ENCODE measurements at regions not wholly inside any gene's neighbourhood (a gene's known extent, or its start where the extent isn't known, plus 50 kb on each side); places are given as distances from the start of the nearest gene placed in this dataset.

DNA sequence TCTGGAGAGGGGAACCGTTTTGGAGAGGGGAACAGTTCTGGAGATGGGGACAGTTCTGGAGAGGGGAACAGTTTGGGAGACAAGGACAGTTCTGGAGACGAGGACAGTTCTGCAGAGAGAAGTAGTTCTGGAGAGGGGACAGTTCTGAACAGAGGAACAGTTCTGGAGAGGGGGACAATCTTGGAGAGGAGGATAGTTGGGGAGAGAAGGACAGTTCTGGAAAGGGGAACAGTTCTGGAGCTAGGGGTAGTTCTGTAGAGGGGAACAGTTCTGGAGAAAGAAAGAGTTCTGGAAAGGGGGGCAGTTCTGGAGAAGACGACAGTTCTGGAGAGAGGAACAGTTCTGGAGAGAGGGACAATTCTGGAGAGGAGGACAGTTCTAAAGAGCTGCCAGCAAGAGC, 745.9 kb downstream of the GALR1 start:
- DNase-seq: no peak

DNA sequence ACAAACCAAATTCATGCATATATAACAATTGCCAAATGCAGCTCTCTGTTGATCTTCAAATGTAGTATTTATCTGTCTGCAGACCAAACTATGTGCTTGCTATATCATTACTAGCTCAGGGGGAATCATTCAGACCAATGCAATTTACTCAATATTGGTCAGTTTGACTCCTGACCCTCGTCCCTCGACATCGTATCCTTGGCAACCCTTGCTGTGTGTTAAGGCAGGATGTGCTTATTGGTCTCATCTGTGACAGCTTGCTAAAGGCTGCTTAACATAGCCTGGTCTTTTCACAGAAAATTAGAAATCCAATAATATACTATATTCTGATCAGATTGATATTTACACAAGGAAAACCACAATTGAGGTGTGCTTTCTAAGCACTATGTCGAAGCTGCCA, 747.1 kb downstream of the GALR1 start:
- DNase-seq: no peak

DNA sequence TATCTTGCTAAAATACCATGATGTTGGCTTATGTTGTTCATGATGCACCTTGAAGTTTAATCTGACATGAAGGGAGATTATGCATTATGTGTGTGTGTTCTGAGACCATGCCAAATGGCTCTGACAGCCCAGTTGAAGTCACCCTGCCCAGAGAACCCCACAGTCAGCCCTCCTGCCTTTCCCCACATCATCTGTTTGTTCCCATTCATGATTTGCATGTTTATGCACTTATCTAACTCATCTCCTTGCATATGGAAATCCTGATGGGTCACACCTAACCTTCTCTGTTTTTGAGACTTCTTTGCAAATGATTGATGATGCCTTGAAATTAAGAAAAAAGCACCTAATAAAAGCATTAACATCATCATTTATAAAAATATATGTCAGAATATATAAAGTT, 752.2 kb downstream of the GALR1 start:
- no peak for DNase-seq

DNA sequence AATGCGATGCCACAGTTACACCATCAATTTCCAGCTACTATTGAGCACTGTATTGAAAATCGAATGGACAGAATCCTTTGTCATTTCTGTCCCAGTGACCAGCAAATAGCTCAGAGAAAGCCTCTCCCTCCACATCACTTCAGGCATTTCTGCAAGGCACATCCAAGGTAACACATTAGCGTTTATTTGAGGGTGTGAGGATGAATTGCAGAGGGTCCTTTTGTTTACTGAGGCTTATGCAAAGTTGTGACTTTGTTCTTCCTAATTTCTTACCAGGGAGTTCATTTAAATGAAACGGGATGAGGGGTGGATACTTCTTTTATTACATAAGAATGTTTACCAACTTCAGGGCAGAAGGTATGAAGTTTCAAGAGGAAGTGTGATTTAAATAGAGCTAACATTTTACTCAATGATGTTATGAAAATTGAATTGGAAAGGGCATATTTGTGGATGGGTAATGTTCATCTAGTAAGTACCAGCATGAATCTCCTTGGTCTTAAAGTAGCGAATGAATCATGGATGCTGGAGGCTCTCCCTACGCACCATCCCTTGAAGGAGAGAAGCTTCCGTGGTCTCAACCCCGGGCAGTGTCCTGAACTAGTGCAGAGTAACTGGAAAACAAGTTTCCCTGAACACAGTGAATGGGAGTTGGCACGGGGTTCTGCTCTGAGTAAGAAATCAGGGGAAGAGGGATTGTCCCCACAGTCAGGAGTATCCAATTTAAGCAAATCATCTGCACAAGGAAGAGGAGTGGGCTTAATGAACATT, 756.5 kb downstream of the GALR1 start:
- no peak for DNase-seq

DNA sequence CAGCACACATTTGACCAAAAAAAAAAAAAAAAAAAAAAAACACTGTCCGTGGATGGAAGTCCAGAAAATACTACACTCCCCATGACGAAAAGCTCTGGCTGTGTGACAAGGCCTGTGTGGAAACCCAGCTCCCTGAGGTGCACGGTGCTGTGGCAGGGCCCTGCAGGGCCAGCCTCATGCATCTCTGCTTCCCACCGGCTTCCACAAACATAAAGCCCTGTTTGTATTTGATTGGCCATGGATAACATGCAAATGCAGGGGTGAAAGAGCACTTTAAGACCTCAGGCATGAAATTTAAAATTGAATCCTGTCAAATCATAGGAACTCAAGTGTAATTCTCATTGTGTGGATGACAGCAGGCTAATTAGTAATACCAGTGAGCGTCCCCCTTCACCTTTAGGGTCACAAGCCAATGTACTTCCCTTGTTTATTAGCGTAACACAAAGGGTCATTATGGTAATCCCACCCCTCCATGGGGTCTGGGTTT, 757.2 kb downstream of the GALR1 start:
- no peak for DNase-seq

DNA sequence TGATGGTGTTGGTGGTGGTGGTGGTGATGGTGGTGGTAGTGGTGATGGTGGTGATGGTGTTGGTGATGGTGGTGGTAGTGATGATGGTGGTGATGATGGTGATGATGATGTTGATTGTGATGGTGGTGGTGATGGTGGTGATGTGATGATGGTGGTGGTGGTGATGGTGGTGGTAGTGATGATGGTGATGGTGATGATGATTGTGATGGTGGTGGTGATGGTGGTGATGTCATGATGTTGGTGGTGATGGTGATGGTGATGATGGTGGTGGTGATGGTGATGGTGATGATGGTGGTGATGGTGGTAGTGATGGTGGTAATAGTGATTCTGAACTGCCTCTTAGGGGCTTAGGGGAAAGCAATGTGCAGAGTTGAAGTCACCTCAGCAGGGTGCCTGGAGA, 760.7 kb downstream of the GALR1 start:
- DNase-seq: no peak

DNA sequence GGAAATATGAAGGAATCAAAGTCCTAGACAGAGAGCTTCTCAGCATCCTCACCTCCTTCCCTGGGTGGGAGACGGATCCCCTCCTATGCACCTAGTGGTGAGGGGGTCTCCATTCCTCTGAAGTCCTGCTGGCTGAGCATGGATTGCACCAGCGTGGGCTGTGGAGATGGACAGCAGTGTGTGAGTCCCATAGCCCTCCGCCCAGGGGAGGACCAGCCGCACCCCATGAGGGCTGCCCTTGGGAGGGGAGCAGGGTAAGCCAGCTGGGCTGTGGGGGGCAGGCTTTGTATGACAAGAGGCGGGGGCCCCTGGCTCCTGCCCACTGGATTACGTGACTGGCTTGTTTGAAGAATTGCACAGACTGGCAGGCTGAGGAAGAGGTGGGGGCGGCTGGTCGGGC, 768.2 kb downstream of the GALR1 start:
- no peak for DNase-seq

DNA sequence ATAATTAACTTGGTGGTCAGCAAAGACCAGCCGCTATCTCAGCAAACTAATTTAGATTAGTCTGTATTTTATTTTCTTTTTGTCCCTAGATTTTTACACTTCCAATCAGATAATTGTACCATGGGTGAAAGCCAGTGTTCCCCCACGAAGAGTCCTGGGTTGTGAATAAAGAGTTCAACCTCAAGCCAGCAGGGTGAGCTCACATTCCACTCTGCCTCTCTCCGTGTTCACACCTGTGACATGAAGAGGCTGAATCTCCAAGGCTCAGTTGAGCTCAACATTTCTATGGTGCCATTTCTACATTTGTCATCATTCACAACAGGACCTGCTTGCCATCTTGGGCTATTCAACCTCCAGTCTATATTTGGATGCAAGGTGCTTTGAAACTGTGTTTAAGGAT, 771.5 kb downstream of the GALR1 start:
- no peak for DNase-seq

DNA sequence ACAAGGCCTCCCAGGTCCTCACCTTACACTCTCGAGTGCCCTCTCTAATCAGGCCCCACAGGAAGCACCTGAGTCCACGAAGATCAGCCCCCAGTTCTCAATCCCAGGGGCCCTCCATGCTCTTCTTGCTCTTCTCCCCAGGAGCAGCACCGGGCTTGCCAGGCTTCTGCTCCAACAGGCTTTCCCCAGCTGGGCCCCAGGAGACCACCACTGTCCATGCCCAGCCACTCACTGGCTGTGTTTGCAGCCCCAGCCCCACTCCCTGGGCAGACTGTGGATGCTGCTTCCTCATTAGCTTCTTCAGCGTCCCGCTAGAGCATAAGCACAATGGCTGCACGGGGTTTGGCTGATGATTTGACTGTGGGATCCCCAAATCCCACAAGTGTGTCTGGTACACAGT, 781.9 kb downstream of the GALR1 start:
- DNase-seq: no peak

DNA sequence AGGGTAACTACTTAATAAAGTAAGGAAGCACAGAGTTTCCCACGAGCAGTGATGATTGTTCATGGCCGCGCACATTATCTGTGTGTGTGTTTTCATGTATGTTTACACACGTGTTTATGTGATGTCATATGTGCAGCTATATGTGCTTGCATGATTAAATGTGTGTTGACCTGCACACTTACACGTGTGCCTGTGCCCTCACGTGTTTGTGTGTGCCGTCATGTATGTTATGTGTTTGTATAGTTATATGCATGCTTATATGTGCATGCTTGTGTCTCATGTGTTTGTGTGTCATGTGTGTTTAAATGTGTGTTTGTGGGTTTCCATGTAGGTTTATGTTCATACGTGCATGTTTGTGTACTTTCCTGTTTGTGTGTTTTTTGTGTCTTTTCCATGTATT, 782.3 kb downstream of the GALR1 start:
- no peak for DNase-seq

DNA sequence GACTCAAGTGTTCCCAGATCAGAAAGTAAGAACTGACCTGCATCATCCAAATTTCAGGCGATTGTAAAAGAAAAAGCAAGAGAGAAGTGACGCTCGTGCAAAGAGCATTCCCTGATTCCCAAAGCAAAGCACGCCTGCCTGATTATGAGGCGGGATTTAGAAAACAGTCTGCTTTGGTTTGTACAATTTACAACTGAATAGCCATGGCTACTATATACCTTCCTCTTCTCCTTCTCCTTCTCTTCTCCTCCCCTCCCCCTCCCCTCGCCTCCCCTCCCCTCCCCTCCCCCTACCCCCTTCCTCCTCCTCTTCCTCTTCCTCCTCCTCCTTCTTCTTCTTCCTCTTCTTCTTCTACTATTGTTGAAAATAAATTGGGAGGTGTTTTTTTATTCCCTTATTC, 782.9 kb downstream of the GALR1 start:
- DNase-seq: no peak

DNA sequence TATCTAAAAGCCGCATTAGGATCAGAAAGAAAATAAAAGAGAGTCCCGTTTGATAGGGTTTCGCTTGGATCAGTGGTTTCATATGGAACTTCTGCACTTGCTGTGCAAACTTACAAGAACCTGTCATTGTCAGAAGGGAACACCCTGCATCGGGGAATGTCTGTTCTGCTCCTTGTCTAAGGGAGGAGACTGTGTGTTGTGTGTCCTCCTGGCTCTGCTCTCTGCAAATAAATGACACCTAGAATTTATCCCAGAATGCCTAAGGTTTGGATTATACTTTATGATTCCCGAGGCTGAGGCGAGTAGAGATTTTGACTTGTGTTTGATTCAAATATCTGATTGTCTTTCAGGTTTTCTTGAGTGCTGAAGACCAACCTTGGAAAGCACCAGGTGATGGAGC, 785.1 kb downstream of the GALR1 start:
- DNase-seq: no peak

DNA sequence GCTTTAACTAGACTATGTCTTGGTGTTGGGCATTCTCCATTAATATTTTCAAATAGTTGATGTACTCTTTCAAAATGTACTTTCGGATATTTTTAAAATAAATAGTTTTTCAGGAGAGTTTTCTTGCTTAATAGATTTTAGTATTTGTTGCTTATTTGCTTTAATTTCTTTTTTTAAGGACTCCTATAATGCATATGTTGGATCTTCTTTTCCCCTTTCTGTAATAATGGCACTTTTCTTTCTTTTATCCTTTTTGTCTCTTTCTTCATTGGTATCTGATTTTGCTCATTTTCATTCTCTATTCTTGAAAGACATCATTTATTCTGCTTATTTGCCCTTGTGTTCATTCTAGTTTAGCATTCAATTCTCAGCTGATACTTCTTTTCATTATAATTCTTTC, 791.6 kb downstream of the GALR1 start:
- DNase-seq: no peak

DNA sequence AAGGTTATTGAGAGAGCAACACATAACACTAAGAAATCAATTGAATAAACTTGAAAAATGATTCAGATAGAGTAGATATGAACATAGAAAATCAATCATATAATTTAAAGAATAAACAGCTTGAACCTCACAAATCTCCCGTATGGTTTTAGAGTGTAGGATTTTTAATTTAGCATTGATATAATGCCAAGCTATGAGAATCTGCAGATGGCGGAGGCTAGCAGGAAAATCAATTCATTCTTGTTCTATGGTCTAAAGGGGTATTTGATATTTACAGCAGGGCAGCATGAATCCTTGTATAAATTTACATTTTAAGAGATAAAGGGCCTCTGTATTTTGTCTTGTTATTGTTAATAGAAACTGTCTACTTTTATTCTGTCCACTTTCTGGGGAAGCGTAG, 797.0 kb downstream of the GALR1 start:
- DNase-seq: no peak

DNA sequence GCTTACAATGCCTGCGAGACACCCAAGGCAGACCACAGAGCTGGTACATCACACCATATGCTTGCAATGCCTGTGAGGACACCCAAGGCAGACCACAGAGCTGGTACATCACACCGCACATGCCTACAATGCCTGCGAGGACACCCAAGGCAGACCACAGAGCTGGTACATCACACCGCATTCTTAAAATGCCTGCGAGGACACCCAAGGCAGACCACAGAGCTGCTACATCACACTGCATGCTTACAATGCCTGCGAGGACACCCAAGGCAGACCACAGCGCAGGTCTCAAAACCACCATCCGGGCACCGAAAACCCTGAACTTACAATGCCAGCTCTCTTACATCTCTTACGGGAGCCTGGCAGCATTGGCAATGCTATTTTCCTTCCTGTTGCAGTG, 799.6 kb downstream of the GALR1 start:
- no peak for DNase-seq

DNA sequence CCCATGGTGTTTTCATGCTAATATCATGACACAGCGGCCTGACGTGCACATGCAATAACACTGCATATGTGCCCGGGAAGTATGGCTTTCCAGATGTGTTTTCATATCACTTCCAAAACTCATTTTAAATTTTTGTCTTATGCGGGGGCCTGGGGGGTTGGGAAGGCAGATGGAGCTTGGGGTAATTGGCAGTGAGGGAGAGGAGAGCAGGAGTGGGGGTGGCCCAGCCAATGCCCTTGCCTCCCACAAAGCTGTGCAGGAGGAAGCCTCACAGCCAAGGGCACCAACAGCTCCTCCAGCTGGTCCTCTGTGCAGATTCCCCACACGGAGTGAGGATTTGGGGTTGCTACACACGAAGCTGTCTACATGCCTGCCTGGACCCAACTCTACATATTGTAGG, 805.2 kb downstream of the GALR1 start:
- DNase-seq: no peak

DNA sequence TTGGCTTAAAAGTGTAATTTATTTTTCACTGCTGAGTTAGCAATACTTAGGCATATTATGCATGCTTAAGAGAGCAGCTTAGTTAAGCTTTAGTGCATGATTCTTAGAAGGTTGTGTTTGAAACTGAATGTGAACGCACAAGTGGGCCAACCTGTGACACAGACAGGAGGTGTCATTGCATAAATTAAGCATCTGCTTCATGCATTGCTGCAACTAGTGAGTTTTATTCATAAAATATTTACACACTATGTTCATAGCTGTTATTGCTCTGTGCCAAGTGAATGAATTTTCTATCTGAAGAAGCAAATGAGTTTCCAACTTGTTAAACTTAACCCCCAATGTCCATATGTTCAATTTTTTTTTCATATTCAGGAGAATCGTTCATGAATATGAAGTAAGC, 806.4 kb downstream of the GALR1 start:
- no peak for DNase-seq

DNA sequence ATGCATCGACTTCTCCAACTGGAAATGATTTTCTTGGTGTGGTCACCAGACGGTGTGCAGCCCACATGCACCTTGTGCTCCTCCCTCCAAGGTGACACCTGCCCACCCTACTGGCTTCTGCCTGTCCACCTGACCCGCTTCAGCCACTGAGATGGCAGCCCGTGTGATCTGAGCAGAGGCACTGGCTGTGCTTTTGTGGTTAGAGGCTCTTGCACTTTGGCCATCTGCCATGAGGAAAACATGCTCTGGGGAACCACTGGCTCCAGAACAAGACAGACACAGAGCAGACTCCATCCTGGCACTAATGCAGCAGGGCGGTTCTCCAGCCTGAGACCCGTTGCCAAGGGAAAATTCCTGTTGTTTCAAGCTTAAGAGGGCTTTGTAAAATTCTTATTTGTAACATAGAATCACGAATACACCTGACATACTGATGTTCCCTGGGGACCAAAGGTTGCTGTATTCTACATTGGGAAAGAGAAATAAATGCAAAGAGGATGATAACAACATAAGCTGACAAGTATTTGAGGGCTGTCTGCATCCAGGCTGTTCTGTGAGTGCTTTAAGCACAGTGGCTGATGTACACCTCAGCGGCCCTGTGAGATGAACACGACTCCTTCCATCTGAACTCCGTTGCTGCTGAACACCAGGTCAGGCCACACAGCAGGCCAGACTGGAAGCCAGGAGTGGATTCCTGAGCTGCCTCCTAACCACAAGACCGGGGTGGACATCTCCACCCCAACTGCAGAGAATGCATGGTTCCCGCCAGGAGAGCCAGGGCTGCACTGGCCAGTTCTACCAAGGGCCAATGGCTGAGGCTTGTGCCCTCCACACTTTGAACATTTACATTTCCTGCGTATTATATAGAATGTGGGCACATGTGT, 820.4 kb downstream of the GALR1 start:
- no peak for DNase-seq

DNA sequence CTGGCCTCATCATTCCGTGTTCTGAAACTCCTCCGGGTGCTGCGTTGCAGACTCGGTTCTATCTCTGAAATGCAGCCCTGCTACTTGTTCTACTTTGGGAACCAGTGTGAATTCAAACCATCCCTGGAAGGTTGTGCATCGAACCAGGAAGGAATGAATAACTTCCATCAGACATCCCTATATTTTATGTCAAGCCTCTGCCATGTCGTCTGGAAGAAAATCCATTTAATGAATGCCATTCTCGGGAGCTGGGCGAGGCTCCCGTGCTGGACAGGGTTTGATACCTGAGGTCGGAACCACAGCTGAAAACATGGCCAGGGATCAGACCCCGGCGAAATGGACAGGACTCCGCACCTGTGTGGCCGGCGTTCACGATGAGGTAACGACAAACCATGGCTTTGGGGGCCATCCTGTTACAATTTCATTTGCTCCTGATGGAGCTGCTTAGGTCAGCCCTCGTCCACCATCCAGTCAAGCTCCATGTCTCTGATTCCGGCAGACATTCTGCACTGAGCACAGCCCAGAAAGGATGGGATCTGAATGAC, 821.6 kb downstream of the GALR1 start:
- DNase-seq: no peak

DNA sequence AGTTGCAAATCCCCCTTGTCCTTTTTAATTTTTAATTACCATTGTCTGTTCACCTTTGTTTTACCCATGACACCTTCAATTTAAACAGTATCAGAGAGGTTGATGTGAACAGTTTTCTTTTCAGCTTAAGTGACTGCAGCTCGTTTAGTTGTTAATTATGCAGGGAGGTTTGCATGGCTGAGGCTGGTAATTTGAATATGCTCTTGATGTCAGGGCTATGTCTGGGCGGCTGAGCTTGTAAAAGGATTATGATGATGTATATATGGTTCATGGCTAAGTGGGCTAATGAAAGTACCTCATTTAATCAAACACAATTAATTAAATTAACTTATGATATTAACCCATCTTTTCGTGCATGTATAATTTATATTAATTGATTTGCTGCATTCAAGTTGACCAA, 822.1 kb downstream of the GALR1 start:
- DNase-seq: no peak

DNA sequence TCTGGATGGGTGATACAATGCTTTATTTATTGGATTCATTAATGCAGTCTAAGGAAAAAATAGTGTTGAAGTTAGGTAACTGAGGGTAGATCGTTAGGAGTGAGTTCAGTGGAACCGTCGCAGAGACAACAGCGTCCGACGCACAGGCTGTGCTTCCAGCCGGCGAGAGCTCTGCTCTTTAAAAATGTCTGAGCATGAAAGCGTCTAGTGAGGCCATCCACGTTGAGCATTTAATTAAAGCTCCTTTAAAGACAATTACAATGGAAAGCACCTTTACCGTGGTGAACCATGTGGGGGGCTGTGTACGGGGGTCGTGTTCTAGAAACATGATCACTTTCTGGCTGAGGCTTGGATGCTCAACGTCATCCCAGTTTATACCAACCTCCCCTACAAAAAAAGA, 822.7 kb downstream of the GALR1 start:
- DNase-seq: no peak

DNA sequence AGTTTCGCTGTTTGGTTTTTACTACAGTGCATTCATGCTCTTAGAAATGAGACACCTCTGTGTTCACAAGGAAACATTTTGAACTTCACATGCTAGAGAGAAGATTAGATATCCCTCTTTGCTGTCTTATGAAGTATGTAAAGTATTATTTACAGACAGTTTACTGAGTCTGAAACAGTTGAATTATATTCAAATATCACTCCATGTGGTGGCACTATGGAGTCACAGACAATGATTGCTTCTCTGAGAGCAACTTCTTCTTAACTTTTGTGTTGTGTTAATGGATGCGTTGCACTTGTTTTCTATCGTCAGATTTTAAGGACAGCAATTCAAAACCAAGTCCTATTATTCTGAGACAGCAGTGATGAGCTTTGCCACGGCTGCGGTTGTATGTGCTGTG, 823.6 kb downstream of the GALR1 start:
- DNase-seq: no peak

DNA sequence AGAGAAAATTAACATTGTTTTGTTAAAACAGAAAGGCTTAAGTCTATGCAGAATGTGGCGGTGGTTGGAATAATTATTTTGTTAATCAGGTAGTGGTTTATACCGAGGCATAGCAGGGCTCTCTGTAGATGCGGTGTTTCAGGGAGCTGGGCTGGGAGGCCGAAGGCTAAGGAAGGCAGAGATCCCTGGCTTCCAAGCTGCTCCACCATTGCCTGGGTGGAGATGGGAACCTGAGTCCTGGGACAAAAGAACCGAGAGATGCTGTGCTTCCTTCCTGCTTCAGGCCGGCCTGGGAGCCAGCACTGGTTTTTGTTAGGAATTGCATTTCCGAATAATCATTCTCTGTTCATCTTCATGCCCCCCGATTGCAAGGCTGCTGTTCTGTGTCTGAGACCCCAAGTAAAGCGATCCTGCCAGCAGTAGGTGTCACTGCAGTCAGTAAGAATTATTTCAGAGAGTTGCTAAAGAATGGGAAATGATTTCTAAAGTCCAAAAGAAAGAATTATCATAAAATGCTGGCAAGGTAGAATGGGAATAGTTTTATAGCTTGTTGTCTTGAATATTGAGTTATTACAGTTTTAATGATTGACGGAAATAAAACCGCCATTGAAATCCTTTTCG, 824.9 kb downstream of the GALR1 start:
- no peak for DNase-seq

DNA sequence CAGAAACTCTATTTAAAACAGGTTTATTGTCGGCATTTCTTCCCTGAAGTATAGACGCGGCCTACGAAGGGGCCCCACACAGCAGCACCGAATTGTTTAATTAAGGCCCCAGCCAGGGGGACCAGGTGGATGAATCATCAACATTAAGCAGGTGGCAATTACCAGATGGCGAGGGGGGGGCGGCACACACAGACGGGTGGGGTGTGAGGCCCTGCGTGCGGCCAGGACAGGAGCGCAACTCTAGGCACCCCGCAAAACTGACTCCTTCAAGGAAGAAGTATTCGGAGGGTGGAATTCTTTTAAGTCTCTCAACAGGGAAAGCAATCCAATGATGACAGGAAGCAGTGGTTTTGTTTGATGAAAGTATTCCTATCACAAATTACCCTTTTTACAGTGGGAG, 830.4 kb downstream of the GALR1 start:
- DNase-seq: no peak
